HepG2 (cell line): ENCODE measurements at regions not wholly inside any gene's neighbourhood (a gene's known extent, or its start where the extent isn't known, plus 50 kb on each side); places are given as distances from the start of the nearest gene placed in this dataset.

ENCODE experiments used
- ATAC-seq: fragments of 200-7000 bp; cut with Tn5 transposase; 3 replicates; pipeline ENCODE4 v1.9.1; 2020; ENCODE audit warnings: mild to moderate bottlenecking, moderate library complexity
- BruUV-seq: library from RNA; stranded (reverse); fragments of 400-500 nt; replicated peaks from 2 replicates; lab custom pipeline; 2021; lab: Mats Ljungman, UMichigan
- CTCF ChIA-PET: fragments of 300-600 bp; formaldehyde crosslinking; extraction: SDS; loops from one replicate; lab custom pipeline; 2021; ENCODE audit warnings: low total read pairs, inconsistent platforms, low intra/inter-chr PET ratio; lab: Yijun Ruan, JAX
- POLR2A ChIA-PET: fragments of 350-600 bp; sonication (Branson Sonifier 250); formaldehyde crosslinking; loops from one replicate; lab custom pipeline; 2020; ENCODE audit warnings: antibody characterized with exemption, inconsistent platforms; lab: Yijun Ruan, JAX
- DNase-seq: peaks from one replicate; pipeline ENCODE4 v3.0.0-alpha.2; 2015; ENCODE audit warnings: low spot score
- FAIRE-seq: peaks from 3 replicates; lab custom pipeline; 2011; peaks lifted over from hg19 to GRCh38; lab: Jason Lieb, UNC
- H2AFZ ChIP-seq: one replicate; pipeline ENCODE4 v1.6.1; 2011; ENCODE audit warnings: low read length, inconsistent platforms
- H3K27ac ChIP-seq: fragments of 300-600 bp; 3 replicates; pipeline ENCODE4 v1.8.0; 2011; ENCODE audit warnings: mixed run types, mild to moderate bottlenecking, mixed read lengths, low read length, inconsistent platforms; ENCODE audit not compliant: insufficient read depth; ENCODE audit errors: extremely low read length
- H3K27me3 ChIP-seq, 2 experiments: fragments of 200-600 bp in 1 of 2; 2 replicates in 1 of 2; 3 replicates in 1 of 2; pipeline versions ENCODE4 v1.6.0 to v1.8.0; 2011; ENCODE audit warnings: low read length in 2 of 2, mild to moderate bottlenecking in 2 of 2, moderate library complexity in 2 of 2, inconsistent platforms in 1 of 2; ENCODE audit not compliant: insufficient read depth in 2 of 2, control insufficient read depth in 1 of 2
- H3K36me3 ChIP-seq, 2 experiments: fragments of 200-600 bp in 1 of 2; replicated peaks in 1 of 2; 2 replicates in 1 of 2; 3 replicates in 1 of 2; pipeline versions ENCODE4 v1.5.1 to v1.8.0; 2011; ENCODE audit warnings: low read length in 2 of 2, inconsistent platforms in 1 of 2; ENCODE audit not compliant: insufficient read depth in 2 of 2, control insufficient read depth in 1 of 2
- H3K4me1 ChIP-seq: 2 replicates; pipeline ENCODE4 v1.5.1; 2012; ENCODE audit warnings: low read length, inconsistent platforms; ENCODE audit not compliant: insufficient read depth
- H3K4me2 ChIP-seq: 2 replicates; pipeline ENCODE4 v1.6.0; 2011; ENCODE audit warnings: low read depth, low read length, inconsistent platforms
- H3K4me3 ChIP-seq, 3 experiments: fragments of 200-600 bp in 1 of 3; sonication (generic), shearing (Covaris generic) in 1 of 3; replicated peaks in 1 of 3; 2 replicates each; pipeline ENCODE4 v1.5.1; 2011 to 2016; ENCODE audit warnings: low read length in 3 of 3, inconsistent platforms in 2 of 3, low read depth in 2 of 3, mild to moderate bottlenecking in 2 of 3, control low read depth in 1 of 3, mixed read lengths in 1 of 3; ENCODE audit not compliant: insufficient read depth in 1 of 3
- H3K79me2 ChIP-seq: one replicate; pipeline ENCODE4 v1.6.1; 2011; ENCODE audit warnings: low read length, inconsistent platforms; ENCODE audit not compliant: insufficient read depth
- H3K9ac ChIP-seq: 2 replicates; pipeline ENCODE4 v1.6.0; 2011; ENCODE audit warnings: mild to moderate bottlenecking, low read depth, low read length, inconsistent platforms; ENCODE audit not compliant: insufficient read depth
- H3K9me3 ChIP-seq: 2 replicates; pipeline ENCODE4 v1.5.1; 2012; ENCODE audit warnings: mild to moderate bottlenecking, low read length
- H4K20me1 ChIP-seq: 2 replicates; pipeline ENCODE4 v1.6.0; 2011; ENCODE audit warnings: inconsistent platforms, mild to moderate bottlenecking, low read length, moderate library complexity; ENCODE audit not compliant: insufficient read depth
- DNMT3B ChIP-seq: conservative IDR thresholded peaks from 2 replicates; pipeline ENCODE4 v1.6.1; 2016; ENCODE audit warnings: missing biosample characterization, control low read depth
- EP300 ChIP-seq, 3 experiments: sonication (generic) in 1 of 3; formaldehyde crosslinking in 1 of 3; IDR thresholded peaks; 2 replicates each; pipeline versions ENCODE4 v1.5.1 to v1.6.1; 2011 to 2020; ENCODE audit warnings: low read depth in 2 of 3, low read length in 2 of 3, borderline replicate concordance in 1 of 3, improper control_type of control experiment in 1 of 3, mild to moderate bottlenecking in 1 of 3, missing genetic modification reagents in 1 of 3, moderate library complexity in 1 of 3
- HHEX ChIP-seq: IDR thresholded peaks from 2 replicates; pipeline ENCODE4 v1.6.1; 2016; ENCODE audit warnings: control low read depth
- HOXA3 ChIP-seq: sonication (generic); formaldehyde crosslinking; IDR thresholded peaks from 2 replicates; pipeline ENCODE4 v1.5.0; 2020; ENCODE audit warnings: missing genetic modification reagents
- NCOA5 ChIP-seq: sonication (generic); formaldehyde crosslinking; IDR thresholded peaks from 2 replicates; pipeline ENCODE4 v1.4.0; 2020; ENCODE audit warnings: missing genetic modification reagents
- REPIN1 ChIP-seq: sonication (generic); formaldehyde crosslinking; IDR thresholded peaks from 2 replicates; pipeline ENCODE4 v1.8.0; 2022; ENCODE audit warnings: missing genetic modification reagents, low read depth, mild to moderate bottlenecking, borderline replicate concordance
- SALL2 ChIP-seq: sonication (generic); formaldehyde crosslinking; IDR thresholded peaks from 2 replicates; pipeline ENCODE4 v1.8.1; 2023; ENCODE audit warnings: mild to moderate bottlenecking, missing genetic modification reagents, inconsistent platforms
- SATB2 ChIP-seq: sonication (generic); formaldehyde crosslinking; IDR thresholded peaks from 2 replicates; pipeline ENCODE4 v1.5.0; 2020; ENCODE audit warnings: missing genetic modification reagents
- SNRNP70 ChIP-seq: fragments of 200-400 bp; formaldehyde crosslinking; IDR thresholded peaks from 2 replicates; pipeline ENCODE4 v1.6.1; 2017; ENCODE audit warnings: mild to moderate bottlenecking, low read depth, low read length, moderate library complexity
- ZNF720 ChIP-seq: sonication (generic); formaldehyde crosslinking; IDR thresholded peaks from 2 replicates; pipeline ENCODE4 v1.4.0; 2020; ENCODE audit warnings: missing genetic modification reagents
- ZNF768 ChIP-seq: sonication (generic); formaldehyde crosslinking; IDR thresholded peaks from 2 replicates; pipeline ENCODE4 v1.4.0; 2020; ENCODE audit warnings: missing genetic modification reagents
- ZNF777 ChIP-seq: sonication (generic); formaldehyde crosslinking; IDR thresholded peaks from 2 replicates; pipeline ENCODE4 v1.4.0; 2020; ENCODE audit warnings: missing genetic modification reagents
- ZNF788 ChIP-seq: sonication (generic); formaldehyde crosslinking; IDR thresholded peaks from 2 replicates; pipeline ENCODE4 v1.5.0; 2020; ENCODE audit warnings: mild to moderate bottlenecking, missing genetic modification reagents, borderline replicate concordance
- WGBS: methylation state at CpG from one replicate; pipeline ENCODE4 v1.1.6; 2017; ENCODE audit warnings: low lambda C conversion rate; 5-methylcytosine and 5-hydroxymethylcytosine counted together
- in situ Hi-C: cut with HindIII; loops from 2 replicates; pipeline ENCODE4 v1.10.0; 2017; ENCODE audit warnings: low pct_unique_long_range_greater_than_20kb; ENCODE audit not compliant: extremely low pct_ligation_motif_present
- intact Hi-C: fragments of 100-400 bp; cut with micrococcal nuclease; formaldehyde crosslinking; loops from one replicate; pipeline ENCODE4 v1.10.0; 2022; ENCODE audit not compliant: unreplicated experiment
- TF ChIP-seq, protein P1 (sequence below): sonication (generic); formaldehyde crosslinking; conservative IDR thresholded peaks from 2 replicates; pipeline ENCODE4 v1.8.0; 2022; ENCODE audit warnings: low read depth, missing genetic modification reagents
- TF ChIP-seq, protein P2 (sequence below): sonication (generic); IDR thresholded peaks from 2 replicates; pipeline ENCODE4 v1.6.1; 2016; ENCODE audit warnings: low read depth, borderline replicate concordance
- TF ChIP-seq, protein P3 (sequence below): sonication (generic); formaldehyde crosslinking; IDR thresholded peaks from 2 replicates; pipeline ENCODE4 v1.4.0; 2020; ENCODE audit warnings: missing genetic modification reagents

DNA sequence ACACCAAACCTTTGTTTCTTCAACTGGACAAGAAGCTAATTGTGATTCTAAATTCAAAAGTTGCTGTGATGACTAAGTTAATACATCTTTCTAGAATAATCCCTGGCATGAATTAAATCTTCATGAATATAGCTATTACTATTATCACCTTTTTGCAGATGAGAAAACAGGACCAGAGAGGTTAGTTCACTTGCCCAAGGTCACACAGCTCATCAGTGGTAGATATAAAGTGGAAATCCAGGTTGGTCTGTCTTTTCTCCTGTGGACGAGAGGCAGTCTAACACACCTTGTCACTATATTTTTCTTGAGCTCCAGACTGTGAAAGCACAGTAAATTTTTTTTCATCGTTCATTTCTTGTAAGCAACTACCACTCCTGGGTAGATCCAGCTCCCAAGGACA lies 247.6 kb upstream of the LRTM1 start:
- POLR2A ChIA-PET, result no interaction called here

DNA sequence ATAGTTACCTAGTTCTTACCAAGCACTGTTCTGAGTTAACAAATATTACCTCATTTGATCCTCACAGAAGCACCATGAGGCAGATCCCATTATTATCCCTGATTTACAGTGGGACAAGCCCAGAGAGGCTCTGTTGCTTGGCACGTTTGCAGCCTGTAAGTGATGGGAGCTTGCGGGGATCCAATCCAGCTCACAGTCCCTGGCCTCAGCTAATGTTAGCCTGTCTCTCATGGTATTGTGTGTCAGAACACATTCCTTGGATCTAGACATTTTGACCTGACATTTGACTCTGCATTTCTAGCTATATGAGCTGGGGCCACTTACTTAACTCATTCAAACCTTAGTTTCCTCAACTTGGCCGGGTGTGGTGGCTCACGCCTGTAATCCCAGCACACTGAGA lies 246.9 kb upstream of the LRTM1 start:
- no peak overlapping the region for H3K27ac ChIP-seq
- H3K79me2 ChIP-seq, result no peaks in the 10 kb centered on the region
- TF ChIP-seq ZNF777, result no peak
- TF ChIP-seq, protein P1, sequence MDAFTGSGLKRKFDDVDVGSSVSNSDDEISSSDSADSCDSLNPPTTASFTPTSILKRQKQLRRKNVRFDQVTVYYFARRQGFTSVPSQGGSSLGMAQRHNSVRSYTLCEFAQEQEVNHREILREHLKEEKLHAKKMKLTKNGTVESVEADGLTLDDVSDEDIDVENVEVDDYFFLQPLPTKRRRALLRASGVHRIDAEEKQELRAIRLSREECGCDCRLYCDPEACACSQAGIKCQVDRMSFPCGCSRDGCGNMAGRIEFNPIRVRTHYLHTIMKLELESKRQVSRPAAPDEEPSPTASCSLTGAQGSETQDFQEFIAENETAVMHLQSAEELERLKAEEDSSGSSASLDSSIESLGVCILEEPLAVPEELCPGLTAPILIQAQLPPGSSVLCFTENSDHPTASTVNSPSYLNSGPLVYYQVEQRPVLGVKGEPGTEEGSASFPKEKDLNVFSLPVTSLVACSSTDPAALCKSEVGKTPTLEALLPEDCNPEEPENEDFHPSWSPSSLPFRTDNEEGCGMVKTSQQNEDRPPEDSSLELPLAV, result no peak
- no peak for TF ChIP-seq NCOA5 (CRISPR knock-in tag)
- no peak for TF ChIP-seq HOXA3 (CRISPR knock-in tag)
- TF ChIP-seq HHEX (CRISPR knock-in tag), result no peak
- no peak for TF ChIP-seq ZNF720 (CRISPR knock-in tag)
- TF ChIP-seq SALL2 (CRISPR knock-in tag), result no peak
- TF ChIP-seq SATB2 (CRISPR knock-in tag), result no peak
- TF ChIP-seq DNMT3B, result no peak
- no peak for TF ChIP-seq REPIN1 (CRISPR knock-in tag)
- no peak for TF ChIP-seq SNRNP70
- no peak for TF ChIP-seq ZNF788 (CRISPR knock-in tag)
- TF ChIP-seq EP300 (IDR thresholded peaks at IDR 0.05; ENCODE audit: low read depth in 2 of 2, low read length in 2 of 2), result no peak
- TF ChIP-seq EP300 (CRISPR knock-in tag; IDR thresholded peaks at IDR 0.05; ENCODE audit: borderline replicate concordance), result no peak
- TF ChIP-seq, protein P2, sequence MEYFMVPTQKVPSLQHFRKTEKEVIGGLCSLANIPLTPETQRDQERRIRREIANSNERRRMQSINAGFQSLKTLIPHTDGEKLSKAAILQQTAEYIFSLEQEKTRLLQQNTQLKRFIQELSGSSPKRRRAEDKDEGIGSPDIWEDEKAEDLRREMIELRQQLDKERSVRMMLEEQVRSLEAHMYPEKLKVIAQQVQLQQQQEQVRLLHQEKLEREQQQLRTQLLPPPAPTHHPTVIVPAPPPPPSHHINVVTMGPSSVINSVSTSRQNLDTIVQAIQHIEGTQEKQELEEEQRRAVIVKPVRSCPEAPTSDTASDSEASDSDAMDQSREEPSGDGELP, result no peak
- CTCF ChIA-PET, result no interaction called here
- BruUV-seq, result no TSS peak
- intact Hi-C loops (no loop called here), in situ Hi-C loops (loop anchor here (10.0 kb wide), 1 partner anchor 320 kb away; no protein-coding TSS in a partner anchor)
- H3K4me2 ChIP-seq, result no peak overlapping the region
- H2AFZ ChIP-seq, result no peak overlapping the region
- H3K9me3 ChIP-seq, result no peaks in the 10 kb centered on the region
- H3K4me3 ChIP-seq, result no peak overlapping the region
- H3K9ac ChIP-seq, result no peak overlapping the region
- no peak for DNase-seq
- no peaks in the 10 kb centered on the region for H3K27me3 ChIP-seq
- no peaks in the 10 kb centered on the region for H4K20me1 ChIP-seq
- WGBS, result 56% methylated on average over 3 of the region's 4 CpGs
- no peaks in the 10 kb centered on the region for H3K4me1 ChIP-seq
- no peaks in the 10 kb centered on the region for H3K36me3 ChIP-seq
- no peak for FAIRE-seq
- no peak for ATAC-seq
- POLR2A ChIA-PET, result no interaction called here

More for the DNA sequence above, 247.6 kb upstream of the LRTM1 start:
- intact Hi-C loops (no loop called here), in situ Hi-C loops (loop anchor here (10.0 kb wide), 1 partner anchor 321 kb away; no protein-coding TSS in a partner anchor)
- Histone ChIP-seq H4K20me1 (no peaks in the 10 kb centered on the region), H3K27me3 (no peaks in the 10 kb centered on the region), H3K36me3 (no peaks in the 10 kb centered on the region), H3K9me3 (no peaks in the 10 kb centered on the region), H2AFZ (no peak overlapping the region), H3K4me1 (no peaks in the 10 kb centered on the region), H3K27ac (no peak overlapping the region), H3K4me2 (no peak overlapping the region), H3K9ac (no peak overlapping the region), H3K4me3 (no peak overlapping the region), H3K79me2 (no peaks in the 10 kb centered on the region)
- 3% methylated on average over 2 of the region's 2 CpGs for WGBS
- CTCF ChIA-PET, result no interaction called here
- FAIRE-seq (no peak), DNase-seq (no peak), ATAC-seq (no peak)
- TF ChIP-seq, protein P3, sequence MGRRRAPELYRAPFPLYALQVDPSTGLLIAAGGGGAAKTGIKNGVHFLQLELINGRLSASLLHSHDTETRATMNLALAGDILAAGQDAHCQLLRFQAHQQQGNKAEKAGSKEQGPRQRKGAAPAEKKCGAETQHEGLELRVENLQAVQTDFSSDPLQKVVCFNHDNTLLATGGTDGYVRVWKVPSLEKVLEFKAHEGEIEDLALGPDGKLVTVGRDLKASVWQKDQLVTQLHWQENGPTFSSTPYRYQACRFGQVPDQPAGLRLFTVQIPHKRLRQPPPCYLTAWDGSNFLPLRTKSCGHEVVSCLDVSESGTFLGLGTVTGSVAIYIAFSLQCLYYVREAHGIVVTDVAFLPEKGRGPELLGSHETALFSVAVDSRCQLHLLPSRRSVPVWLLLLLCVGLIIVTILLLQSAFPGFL, result no peak
- peak; percentile 30; the same call in 1 of the 2 replicates for TF ChIP-seq ZNF768
- BruUV-seq, result no TSS peak
